GM23248 (cell line): ENCODE measurements at regions not wholly inside any gene's neighbourhood (a gene's known extent, or its start where the extent isn't known, plus 50 kb on each side); places are given as distances from the start of the nearest gene placed in this dataset.
"Not testable (repeated sequence)": the region's sequence is repeated elsewhere in the genome, so short reads cannot be mapped to it uniquely, and the experiment has no call there.

Source experiments
- DNase-seq: peaks from one replicate; pipeline ENCODE4 v3.0.0-alpha.2; 2015
- H2AFZ ChIP-seq: fragments of 200-600 bp; sonication (generic); 2 replicates; pipeline ENCODE4 v1.6.1; 2016; ENCODE audit warnings: antibody characterized with exemption
- H3F3A ChIP-seq: fragments of 200-600 bp; sonication (generic); 2 replicates; pipeline ENCODE4 v1.6.1; 2016; ENCODE audit warnings: mild to moderate bottlenecking, antibody characterized with exemption, mixed run types; ENCODE audit not compliant: insufficient read depth
- H3K27ac ChIP-seq: fragments of 200-600 bp; sonication (generic); 2 replicates; pipeline ENCODE4 v1.5.1; 2016; ENCODE audit warnings: mild to moderate bottlenecking
- H3K27me3 ChIP-seq: fragments of 200-600 bp; sonication (generic); replicated peaks from 2 replicates; pipeline ENCODE4 v1.6.1; 2016; ENCODE audit warnings: mild to moderate bottlenecking; ENCODE audit not compliant: insufficient read depth
- H3K36me3 ChIP-seq: fragments of 200-600 bp; sonication (generic); 2 replicates; pipeline ENCODE4 v1.6.1; 2016; ENCODE audit warnings: low read depth, mild to moderate bottlenecking
- H3K4me1 ChIP-seq: fragments of 200-600 bp; sonication (generic); 2 replicates; pipeline ENCODE4 v1.6.1; 2016; ENCODE audit warnings: mild to moderate bottlenecking; ENCODE audit not compliant: insufficient read depth
- H3K4me2 ChIP-seq: fragments of 200-600 bp; sonication (generic); one replicate; pipeline ENCODE4 v1.6.1; 2016; ENCODE audit warnings: mild to moderate bottlenecking; ENCODE audit not compliant: unreplicated experiment
- H3K4me3 ChIP-seq: fragments of 200-600 bp; sonication (generic); 2 replicates; pipeline ENCODE4 v1.5.1; 2016; ENCODE audit warnings: mild to moderate bottlenecking
- H3K79me2 ChIP-seq: fragments of 200-600 bp; sonication (generic); 2 replicates; pipeline ENCODE4 v1.6.1; 2016; ENCODE audit warnings: mild to moderate bottlenecking; ENCODE audit not compliant: insufficient read depth
- H3K9ac ChIP-seq: fragments of 200-600 bp; sonication (generic); 2 replicates; pipeline ENCODE4 v1.6.1; 2016; ENCODE audit warnings: mild to moderate bottlenecking
- H3K9me2 ChIP-seq: fragments of 200-600 bp; sonication (generic); 2 replicates; pipeline ENCODE4 v1.6.1; 2016; ENCODE audit warnings: mixed run types, mild to moderate bottlenecking, moderate library complexity; ENCODE audit not compliant: insufficient read depth
- H3K9me3 ChIP-seq: fragments of 200-600 bp; sonication (generic); one replicate; pipeline ENCODE4 v1.6.1; 2017; ENCODE audit warnings: low read depth
- H4K20me1 ChIP-seq: fragments of 200-600 bp; sonication (generic); 2 replicates; pipeline ENCODE4 v1.6.0; 2016; ENCODE audit not compliant: insufficient read depth
- EZH2 ChIP-seq: fragments of 200-600 bp; sonication (generic); IDR thresholded peaks from 2 replicates; pipeline ENCODE4 v1.6.1; 2018; ENCODE audit warnings: antibody characterized with exemption, mild to moderate bottlenecking; ENCODE audit not compliant: insufficient read depth, poor library complexity, severe bottlenecking
- EZH2phosphoT487 ChIP-seq: fragments of 200-600 bp; sonication (generic); IDR thresholded peaks from 2 replicates; pipeline ENCODE4 v1.6.1; 2018; ENCODE audit warnings: antibody characterized with exemption, moderate library complexity, mild to moderate bottlenecking, low read depth; ENCODE audit not compliant: insufficient read depth
- WGBS, 2 experiments: methylation state at CpG; one replicate each; pipeline ENCODE4 v1.1.6; 2015 to 2017; ENCODE audit warnings: low lambda C conversion rate in 2 of 2, low coverage in 1 of 2; ENCODE audit errors: missing lambda C conversion rate in 2 of 2; 5-methylcytosine and 5-hydroxymethylcytosine counted together
- in situ Hi-C: fragments of 300-500 bp; cut with MboI; formaldehyde crosslinking; loops from 2 replicates; pipeline ENCODE4 v1.15.0; 2020

GRCh38 chr11:128036006-128036405 lies 551.4 kb downstream of the ETS1 start:
- no peak overlapping the region for H3K4me3 ChIP-seq
- no peak overlapping the region for H3K9ac ChIP-seq
- H4K20me1 ChIP-seq: no peaks in the 10 kb centered on the region
- in situ Hi-C loops: loop anchor here (10.0 to 25.0 kb wide), 4 partner anchors 126 to 799 kb away; no protein-coding TSS in a partner anchor
- no peaks in the 10 kb centered on the region for H3K79me2 ChIP-seq
- no peaks in the 10 kb centered on the region for H3K9me3 ChIP-seq
- peaks cover 22% of the 10 kb centered on the region for H3F3A ChIP-seq
- no peak overlapping the region for H2AFZ ChIP-seq
- H3K4me2 ChIP-seq: no peak overlapping the region
- peaks cover 28% of the 10 kb centered on the region for H3K4me1 ChIP-seq
- 96 to 98% methylated on average over 5 of the region's 5 CpGs for WGBS, 2 experiments
- H3K27ac ChIP-seq: no peak overlapping the region
- TF ChIP-seq EZH2: no peak
- no peak for TF ChIP-seq EZH2phosphoT487
- no peak for DNase-seq
- H3K27me3 ChIP-seq: no peaks in the 10 kb centered on the region
- H3K36me3 ChIP-seq: no peaks in the 10 kb centered on the region
- no peaks in the 10 kb centered on the region for H3K9me2 ChIP-seq

GRCh38 chr11:128031538-128032134 lies 555.7 kb downstream of the ETS1 start:
- not testable (repeated sequence) for H3K9me3 ChIP-seq, H3K27me3 ChIP-seq, H3K4me2 ChIP-seq, H3K79me2 ChIP-seq, H3K9me2 ChIP-seq, H3K27ac ChIP-seq, H3K36me3 ChIP-seq, H3K4me3 ChIP-seq, H4K20me1 ChIP-seq, H3K9ac ChIP-seq
- peak; percentile 71 for DNase-seq
- Histone ChIP-seq H2AFZ (peak overlapping the region; percentile 59), H3F3A (peaks cover 18% of the 10 kb centered on the region), H3K4me1 (peaks cover 14% of the 10 kb centered on the region)
- 41 to 43% methylated on average over 14 of the region's 14 CpGs for WGBS, 2 experiments
- in situ Hi-C loops: loop anchor here (10.0 to 25.0 kb wide), 4 partner anchors 131 to 803 kb away; no protein-coding TSS in a partner anchor

GRCh38 chr11:128029219-128029722 lies 558.1 kb downstream of the ETS1 start:
- no peak overlapping the region for H3K4me3 ChIP-seq
- no peak for DNase-seq
- H3K9me3 ChIP-seq: no peaks in the 10 kb centered on the region
- H3K4me2 ChIP-seq: no peak overlapping the region
- TF ChIP-seq EZH2phosphoT487 (no peak), EZH2 (no peak)
- in situ Hi-C loops: loop anchor here (25.0 kb wide), 3 partner anchors 133 to 608 kb away; no protein-coding TSS in a partner anchor
- no peaks in the 10 kb centered on the region for H3K79me2 ChIP-seq
- H4K20me1 ChIP-seq: no peaks in the 10 kb centered on the region
- no peaks in the 10 kb centered on the region for H3K9me2 ChIP-seq
- H3K27ac ChIP-seq: no peak overlapping the region
- 5 to 7% methylated on average over 1 of the region's 1 CpG for WGBS, 2 experiments
- H3K4me1 ChIP-seq: peaks cover 25% of the 10 kb centered on the region
- H3K27me3 ChIP-seq: no peaks in the 10 kb centered on the region
- no peak overlapping the region for H3K9ac ChIP-seq
- H3F3A ChIP-seq: peaks cover 27% of the 10 kb centered on the region
- H3K36me3 ChIP-seq: no peaks in the 10 kb centered on the region
- H2AFZ ChIP-seq: no peak overlapping the region

- H3K9ac ChIP-seq: peak overlapping the region; percentile 50
- in situ Hi-C loops: loop anchor here (25.0 kb wide), 3 partner anchors 136 to 611 kb away; no protein-coding TSS in a partner anchor
Observed at GRCh38 chr11:128026596-128026995, 560.8 kb downstream of the ETS1 start.

More at GRCh38 chr11:128026596-128026995, 560.8 kb downstream of the ETS1 start:
- Histone ChIP-seq H3K4me3 (0 out of 2 replicates have a peak overlapping the region, but pooled peaks have one; percentile 7), H3K4me2 (peak overlapping the region; percentile 50), H3F3A (peaks cover 41% of the 10 kb centered on the region), H3K27me3 (no peaks in the 10 kb centered on the region), H3K36me3 (no peaks in the 10 kb centered on the region), H4K20me1 (no peaks in the 10 kb centered on the region), H3K9me2 (no peaks in the 10 kb centered on the region), H2AFZ (no peak overlapping the region), H3K27ac (peak overlapping the region; percentile 84), H3K4me1 (peaks cover 36% of the 10 kb centered on the region), H3K9me3 (no peaks in the 10 kb centered on the region), H3K79me2 (no peaks in the 10 kb centered on the region)
- 0 to 1% methylated on average over 6 of the region's 6 CpGs for WGBS, 2 experiments
- peak; percentile 99 for DNase-seq
- TF ChIP-seq EZH2phosphoT487 (peak; percentile 68; the same call in 1 of the 2 replicates), EZH2 (no peak)
